HG02678 (cell line): ENCODE measurements at regions not wholly inside any gene's neighbourhood (a gene's known extent, or its start where the extent isn't known, plus 50 kb on each side); places are given as distances from the start of the nearest gene placed in this dataset.
A peak's percentile ranks its signal among the peaks of the same experiment; 100 is the strongest.

Source experiments
- ATAC-seq: cut with Tn5 transposase; IDR thresholded peaks from one replicate; pipeline ENCODE4 v1.9.1; 2021; ENCODE audit warnings: mild to moderate bottlenecking, moderate library complexity; ENCODE audit not compliant: unreplicated experiment

DNA sequence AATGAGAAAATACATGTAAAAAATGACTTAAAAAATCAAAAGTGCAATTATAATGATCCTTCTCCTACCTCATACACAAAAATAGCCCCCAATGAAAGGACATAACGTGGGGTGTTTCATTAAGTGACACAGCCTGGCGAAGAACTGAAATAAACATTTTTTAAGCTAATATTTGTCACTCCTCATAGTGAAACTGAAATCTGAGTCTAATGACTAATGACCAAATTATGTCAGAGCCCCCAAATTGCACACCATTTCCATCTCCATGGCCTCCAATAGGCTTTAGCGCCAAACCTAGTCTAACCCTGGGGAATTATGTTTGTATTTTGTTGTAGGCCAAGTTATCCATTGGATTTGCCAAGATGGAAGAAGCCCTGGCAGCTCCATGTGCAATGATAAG is 119.1 kb downstream of the WT1 start:
- ATAC-seq, result no peak

DNA sequence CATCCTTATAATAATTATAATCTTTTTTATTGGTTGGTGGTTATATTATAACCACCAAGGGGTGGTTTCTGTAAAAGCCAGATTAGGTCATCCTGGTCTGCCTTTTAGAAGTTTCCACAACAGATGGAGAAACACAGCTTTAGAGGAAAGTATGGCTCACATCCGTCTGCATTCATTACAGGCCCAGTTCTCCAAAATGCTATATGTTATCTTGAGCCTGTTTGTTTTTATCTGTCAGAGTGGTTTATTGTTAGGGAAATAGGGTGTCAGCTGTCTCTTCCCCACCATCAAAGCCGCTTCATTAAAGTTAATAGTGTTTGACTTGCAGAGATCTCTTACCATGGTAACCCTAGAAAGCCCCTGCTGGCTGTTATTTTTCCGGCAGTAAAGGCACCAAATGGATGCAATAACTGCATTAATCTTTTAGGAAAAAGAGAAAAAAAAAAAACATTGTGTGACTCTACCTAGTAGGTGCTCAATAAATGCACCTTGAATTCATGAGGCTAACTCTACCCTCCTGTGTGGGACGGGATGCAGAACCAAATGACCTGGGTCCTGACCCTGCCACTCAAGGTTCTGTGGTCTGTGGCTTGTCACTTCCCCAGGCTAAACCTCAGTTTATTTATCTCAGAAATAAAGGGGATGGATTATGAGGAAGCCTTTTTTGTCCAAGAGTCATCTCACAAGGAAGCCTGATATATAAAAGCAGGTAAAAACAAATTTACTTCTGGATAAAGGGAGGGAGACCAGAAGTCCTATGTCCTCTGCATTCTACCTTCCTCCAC is 118.3 kb downstream of the WT1 start:
- ATAC-seq, result no peak

DNA sequence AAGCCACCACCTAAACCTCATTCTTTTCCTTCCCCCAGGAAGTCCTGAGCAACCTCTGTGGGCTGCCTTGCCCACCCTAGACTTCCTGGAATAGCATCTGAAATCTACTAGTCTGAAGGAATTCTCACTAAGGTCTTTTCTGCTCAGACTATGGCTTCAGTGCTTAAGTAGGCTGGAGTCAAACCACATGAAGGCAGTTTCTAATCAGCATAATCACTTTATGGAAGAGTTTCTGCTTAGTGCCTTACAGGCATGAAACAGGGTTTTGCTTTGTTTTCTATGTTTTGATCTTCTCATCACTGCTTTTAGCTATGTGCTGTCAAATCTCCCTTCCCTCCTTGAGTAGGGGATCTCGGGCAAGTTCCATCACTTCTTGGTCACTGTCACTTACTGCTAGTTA is 117.7 kb downstream of the WT1 start:
- ATAC-seq, result no peak

DNA sequence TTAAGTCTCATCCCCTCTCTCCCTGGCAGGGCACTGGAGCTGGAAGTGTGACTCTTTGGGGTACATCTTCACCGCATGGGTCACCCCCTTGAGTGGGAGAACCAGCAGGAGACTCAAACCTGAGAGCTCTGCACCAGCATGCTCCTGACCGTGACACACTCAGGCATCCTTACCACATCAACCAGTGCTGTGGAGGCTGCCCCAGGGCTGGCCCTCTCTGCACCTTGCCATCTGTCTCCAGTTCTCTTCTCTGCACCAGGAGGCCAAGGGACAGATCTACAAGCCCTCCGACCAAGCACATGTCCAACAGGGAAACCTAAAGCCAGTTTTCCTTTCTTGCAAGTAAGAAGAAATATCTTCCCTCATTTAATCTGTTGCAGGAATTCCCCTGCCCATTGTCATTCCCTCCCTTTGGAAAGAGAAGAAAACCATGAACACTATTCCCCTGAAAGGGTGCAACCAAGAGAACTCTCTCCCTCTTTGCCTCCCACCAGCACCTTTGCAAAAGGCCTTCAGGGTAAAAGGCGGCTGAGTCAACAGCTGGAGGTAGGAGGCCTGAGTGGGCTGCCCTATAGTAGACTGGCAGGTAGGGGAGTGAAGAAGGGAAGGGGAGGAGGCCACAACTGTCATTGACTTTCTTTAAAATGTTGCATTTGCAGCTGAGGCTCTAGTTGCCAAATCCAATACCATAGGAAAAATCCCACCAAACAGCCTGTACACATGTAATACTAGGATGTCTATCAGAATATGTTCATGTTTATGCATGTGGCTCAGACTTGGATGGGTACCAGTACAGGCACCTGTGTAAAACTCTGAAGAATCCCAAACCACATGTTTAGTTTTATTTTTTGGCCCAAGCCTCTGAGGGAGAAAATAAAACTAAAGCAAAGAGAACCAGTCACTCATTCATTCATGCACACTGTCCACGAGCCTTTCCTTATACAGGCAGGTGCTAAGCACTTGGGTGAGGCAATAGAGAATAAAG is 117.0 kb downstream of the WT1 start:
- no peak for ATAC-seq

DNA sequence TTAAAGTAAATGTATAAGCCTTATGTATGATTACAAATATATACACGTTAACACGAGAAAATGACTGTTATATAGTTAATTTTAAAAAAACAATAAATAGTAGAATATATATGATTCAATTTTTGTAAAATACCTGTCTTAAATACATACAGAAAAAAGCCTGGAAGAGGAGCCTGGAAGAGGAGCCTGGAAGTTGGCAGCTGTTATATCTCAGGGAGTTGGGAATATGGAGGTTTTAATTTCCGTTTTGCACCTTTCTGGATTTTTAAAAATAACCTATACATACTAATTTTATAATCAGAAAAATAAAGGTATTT is 111.6 kb downstream of the WT1 start:
- no peak for ATAC-seq

DNA sequence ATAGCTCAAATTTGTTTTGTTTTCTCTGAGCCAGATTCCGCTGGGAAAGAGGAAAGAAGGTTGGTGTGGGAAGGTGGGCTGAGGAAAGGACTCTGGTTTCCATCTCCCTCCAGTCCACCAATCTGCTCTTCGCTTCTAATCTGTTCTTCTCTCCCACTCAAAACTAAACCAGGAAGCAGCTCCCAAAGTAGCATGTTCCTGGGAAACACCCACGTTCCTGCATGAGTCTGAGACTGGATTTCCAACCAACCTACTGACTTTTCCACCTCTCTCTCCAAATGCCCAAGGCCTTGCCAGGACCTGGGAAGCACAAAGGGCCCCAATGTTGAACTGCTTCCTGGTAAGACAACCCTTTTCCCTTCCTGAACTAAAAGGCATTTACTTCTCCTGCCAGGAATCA is 110.2 kb downstream of the WT1 start:
- ATAC-seq, result no peak

DNA sequence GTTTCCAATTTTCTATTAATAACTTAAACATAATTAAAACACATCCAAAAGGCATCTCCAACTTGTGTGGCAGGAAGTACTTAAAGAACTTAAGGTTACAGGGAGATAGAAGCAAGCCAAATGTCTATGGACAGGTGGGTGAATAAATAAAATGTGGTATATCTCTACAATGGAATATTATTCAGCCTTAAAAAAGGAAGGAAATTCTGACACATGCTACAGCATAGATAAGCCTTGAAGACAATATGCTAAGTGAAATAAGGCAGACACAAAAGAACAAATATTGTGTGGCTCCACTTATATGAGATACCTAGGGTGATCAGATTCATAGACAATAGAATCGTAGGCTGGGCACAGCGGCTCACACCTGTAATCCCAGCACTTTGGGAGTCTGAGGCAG is 109.6 kb downstream of the WT1 start:
- ATAC-seq, result no peak

DNA sequence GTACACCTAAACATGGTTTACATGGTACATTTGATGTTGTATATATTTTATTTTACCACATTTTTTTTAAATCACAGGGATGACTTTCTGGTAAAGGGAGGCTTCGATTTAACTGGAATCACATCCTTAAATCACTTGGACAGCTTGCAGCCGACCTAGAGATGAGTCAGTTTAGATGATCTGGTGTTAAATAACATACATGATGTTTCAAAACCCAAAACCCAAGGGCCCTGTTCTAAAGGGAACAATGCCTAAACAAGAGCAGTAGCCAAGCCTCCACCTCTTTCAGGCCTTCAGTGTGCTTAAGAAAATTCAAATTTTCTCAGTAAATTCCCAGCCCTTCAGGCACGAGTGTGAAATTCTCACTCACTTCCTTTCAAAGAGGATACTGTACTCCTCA is 108.8 kb downstream of the WT1 start:
- no peak for ATAC-seq

DNA sequence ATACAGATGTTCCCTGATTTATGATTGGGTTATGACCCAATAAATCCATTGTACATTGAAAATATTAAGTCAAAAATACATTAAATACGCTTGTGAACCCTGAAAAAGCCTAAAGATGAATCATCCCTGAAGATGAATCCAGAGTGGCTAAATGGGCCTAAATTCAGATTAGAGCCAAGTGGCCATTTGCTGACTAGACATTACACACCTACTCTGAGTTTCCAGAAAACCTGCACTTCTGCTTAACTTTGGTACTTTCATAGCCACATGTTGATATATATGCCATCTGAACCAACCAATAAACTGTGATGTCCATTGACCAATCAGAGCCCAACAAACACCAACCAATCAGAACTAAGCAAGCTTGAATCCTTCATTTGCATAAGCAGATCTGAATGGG is 106.9 kb downstream of the WT1 start:
- no peak for ATAC-seq

DNA sequence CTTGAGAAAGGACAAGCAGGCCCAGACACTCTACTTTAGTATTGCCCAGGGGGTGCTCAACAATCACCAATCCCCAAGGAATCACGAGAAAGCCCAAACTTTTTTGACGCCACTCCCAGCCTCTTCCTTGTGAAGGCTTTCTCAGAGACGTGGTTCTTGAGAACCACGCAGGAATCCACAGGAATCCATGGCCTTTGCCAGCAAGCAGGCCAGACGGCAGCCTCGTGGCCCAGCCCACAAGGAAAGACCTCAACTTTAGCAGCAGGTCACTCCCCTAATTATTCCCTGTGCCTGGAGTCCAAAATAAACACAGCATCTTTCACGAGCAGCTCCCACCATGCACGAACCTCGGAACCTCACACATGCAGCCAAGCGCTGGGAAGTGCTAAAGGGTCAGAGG is 104.2 kb downstream of the WT1 start:
- ATAC-seq, result no peak

DNA sequence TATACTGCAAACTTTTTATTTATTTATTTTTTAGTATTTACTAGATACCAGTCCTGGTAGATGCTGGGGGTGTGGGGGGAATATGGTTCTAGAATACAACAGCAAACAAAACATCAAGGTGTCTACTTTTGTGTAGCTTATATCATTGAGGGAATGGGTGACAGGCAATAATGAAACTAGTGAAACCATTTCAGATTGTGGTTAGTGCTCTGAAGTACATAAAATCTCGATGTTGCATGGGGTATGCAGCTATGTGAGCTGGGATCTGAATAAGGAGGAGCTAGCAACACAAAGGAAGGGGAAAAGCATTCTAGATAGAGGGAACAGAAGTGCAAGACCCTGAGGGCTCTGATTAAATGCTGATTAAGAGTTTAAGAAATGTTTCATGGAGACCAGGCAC is 103.5 kb downstream of the WT1 start:
- ATAC-seq, result no peak

DNA sequence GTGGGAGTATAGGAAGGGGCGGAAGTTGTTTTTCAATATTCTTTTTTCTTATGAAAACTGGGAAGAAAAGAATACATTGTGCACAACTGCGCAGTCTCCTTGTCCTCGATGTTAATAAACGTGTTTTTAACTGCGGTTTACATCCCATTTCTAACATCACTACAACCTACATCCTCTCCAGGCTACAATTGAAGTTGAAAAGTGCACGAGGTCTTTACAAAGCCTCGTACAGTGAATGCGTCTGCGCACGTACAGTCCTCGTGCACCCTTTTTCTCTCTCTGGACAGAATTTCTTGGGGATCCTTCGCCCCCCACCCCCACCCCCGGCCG is 102.4 kb downstream of the WT1 start:
- no peak for ATAC-seq

DNA sequence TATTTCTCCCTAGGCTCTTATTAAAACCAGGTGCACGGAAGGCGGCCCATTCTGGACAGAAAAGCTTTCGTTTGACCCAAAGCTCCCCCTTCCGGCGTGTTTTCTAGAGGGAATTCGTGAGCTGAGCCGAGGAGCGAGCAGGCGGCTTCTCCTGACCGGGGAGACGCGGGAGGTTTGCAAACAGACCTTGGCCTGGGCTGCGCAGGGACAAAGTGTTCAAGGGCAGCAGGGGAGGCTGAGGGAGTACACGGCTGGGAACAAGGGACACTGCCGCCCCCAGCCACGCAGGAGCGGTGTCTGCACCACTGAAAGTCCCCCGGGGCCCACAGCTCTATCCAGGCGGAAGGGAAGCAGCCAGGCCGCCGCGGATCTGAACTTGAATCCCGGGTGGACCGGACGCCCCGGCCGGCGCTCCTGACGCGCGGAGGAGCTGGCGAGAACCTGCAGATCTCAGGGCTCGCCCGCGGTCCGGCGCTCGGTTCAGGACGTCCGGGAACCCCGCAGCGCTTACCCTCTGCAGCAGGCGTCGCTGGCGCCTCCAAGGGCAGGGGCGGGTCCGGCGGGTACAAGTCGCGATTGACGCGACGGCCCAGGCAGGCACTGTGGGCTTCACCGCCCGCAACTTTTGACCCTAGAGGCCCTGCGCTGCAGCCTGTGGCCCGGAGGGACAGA is 101.9 kb downstream of the WT1 start:
- ATAC-seq, result peak; percentile 52

DNA sequence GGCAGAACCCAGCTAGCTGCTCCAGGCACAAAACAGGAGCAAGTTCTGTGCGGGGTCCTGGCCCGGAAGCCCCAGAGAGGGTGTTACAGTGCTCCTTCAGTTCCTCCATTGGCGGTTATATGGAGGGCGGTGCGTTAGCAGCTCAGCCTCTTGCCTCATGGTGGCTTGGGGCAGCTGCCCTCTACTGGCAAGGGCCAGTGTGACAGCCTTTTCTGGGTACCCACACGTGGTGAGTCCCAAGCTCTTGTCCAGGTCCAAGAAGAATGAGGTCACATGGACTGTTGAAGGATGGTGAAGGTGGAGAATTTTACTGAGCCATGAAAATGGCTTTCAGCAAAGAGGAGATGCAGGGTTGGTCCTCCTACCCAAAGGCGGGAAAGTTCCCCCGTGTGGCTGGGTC is 100.5 kb downstream of the WT1 start:
- no peak for ATAC-seq
